ENCODE measurements at regions not wholly inside any gene's neighbourhood (a gene's known extent, or its start where the extent isn't known, plus 50 kb on each side); places are given as distances from the start of the nearest gene placed in this dataset.

- peak in 2 of 3 donors; percentile 62 to 73 for DNase-seq
These were observed 143.2 kb downstream of the MIS18A start for GRCh38 chr21:32135401-32136363.

DNA sequence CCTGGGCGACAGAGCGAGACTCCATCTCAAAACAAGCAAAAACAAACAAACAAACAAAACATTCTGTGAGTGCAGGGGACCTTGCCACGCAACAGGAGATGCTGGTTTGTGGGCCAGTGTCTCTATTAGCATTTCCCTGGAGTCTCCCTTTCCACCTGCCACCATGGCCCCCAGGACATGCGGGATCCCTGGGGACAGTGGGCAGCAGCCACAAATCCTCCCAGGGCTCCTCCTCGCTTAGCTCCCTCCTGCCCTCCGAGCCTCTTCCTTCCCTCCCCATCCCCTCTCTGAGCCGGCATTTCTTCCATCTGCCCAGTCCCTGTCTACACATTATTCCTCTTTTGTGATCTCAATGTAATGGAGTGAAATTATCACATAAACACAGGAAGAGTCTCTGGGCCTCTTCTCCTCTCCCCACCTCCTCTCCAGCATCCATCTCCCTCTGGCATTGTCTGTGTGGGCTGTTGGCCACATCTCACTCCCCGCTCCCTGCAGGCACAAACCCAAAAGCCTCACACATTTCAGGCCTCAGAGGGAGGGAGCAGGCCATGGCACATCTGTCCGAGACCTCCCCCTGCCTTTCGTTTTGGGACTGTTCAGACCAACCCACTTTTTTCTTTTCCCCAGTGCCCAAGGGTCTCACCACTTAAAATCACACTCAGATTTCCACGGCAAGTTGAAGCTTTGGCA is 144.3 kb downstream of the MIS18A start:
- peak in 1 of 3 donors; percentile 60 for DNase-seq

GRCh38 chr21:32132881-32133280 is 146.0 kb downstream of the MIS18A start:
- DNase-seq = no peak

GRCh38 chr21:32132409-32132808 is 146.4 kb downstream of the MIS18A start:
- no peak for DNase-seq

DNA sequence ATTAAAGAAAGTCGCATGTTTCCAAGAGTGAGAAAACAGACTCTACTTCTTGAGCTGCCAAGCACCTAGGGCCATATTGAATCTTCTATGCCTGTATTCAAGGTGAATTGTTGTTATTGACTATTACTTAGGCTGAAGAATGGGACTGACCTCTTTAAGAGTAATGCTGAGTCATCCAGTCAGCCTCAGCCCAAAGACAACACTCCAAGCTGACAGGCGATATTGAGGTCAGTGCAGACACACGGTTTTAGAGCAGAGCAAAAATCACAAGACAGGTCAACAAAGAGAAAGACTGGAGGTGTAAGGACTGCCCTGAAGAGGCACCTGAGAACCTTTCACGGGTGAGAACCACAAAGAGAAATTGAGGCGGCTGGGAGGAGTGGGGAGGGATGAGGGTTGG is 146.9 kb downstream of the MIS18A start:
- peak in 1 of 3 donors; percentile 46 for DNase-seq

DNA sequence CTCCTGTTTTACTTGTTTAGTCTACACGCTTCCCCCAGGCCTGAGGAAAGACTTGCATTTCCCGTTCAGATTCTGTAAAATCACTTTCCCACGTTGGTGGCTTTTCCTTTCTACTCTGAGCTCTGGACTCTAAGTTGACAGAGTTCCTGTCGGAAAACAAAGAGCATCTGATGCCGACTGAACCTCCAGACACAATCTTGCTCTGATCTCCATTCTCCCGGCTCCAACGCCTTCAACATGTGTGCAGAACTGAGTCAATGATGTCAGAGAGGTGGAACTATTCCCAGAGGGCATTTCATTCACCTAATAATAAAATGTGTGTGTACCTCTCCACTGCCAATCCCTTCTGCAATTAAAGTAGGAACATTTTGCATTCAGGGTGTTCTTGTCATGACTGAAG is 147.7 kb downstream of the MIS18A start:
- no peak for DNase-seq

DNA sequence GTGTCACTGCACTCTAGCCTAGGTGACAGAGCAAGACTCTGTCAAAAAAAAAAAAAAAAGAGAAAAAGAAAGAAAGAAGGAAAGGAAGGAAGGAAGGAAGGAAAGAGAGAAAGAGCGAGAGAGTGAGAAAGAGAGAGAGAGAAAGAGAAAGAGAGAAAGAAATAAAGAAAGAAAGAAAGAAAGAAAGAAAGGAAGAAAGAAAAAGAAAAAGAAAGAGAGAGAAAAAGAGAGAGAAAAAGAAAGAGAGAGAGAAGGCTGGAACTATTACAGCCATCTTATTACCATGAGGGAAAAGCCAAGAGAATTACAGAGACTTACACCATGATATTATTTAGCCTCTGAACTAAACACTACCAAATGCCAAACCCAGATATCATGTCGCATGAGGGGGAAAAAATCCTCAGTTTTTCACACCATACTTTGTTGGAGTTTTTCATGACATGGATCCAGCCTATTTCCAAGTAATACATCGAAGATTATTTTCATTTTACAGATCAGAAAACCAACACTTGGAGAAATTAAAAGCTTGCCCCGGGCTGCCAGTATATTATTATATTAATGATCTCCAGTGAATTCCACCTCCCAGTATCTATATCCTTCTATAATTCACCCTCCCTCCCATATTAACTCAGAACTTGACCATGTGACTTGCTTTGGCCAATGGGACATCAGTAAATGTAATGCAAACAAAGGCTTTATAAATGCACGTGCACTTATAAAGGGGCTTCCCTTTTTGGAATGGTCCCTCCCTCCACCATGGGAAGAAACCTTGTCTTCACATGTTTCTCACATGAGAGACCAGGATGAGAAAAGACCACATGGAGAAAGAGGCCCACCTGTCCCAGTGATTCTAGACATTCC is 148.6 kb downstream of the MIS18A start:
- no peak for DNase-seq

GRCh38 chr21:32127081-32127480 is 151.8 kb downstream of the MIS18A start:
- DNase-seq = no peak

DNA sequence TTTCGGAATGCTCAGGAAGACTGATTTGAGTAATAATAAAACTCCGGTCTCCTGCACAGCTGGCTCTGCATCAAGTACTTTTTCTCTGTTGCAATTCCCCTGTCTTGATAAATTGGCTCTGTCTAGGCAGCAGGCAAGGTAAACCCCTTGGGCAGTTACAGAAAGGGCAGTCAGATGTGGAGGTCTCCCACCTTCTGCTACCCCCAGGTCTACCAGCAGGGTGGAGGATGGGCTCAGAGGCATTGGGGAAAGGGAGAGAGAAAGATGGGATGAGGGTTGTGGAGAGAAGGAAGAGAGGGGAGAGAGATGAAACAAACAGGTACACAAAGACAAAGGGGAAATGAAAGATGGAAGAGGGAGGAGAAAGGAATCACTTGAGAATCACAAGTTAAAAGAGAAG is 156.8 kb downstream of the MIS18A start:
- no peak for DNase-seq

GRCh38 chr21:32120230-32120629 is 158.6 kb downstream of the MIS18A start:
- no peak for DNase-seq

GRCh38 chr21:32119811-32120210 is 159.0 kb downstream of the MIS18A start:
- no peak for DNase-seq

DNA sequence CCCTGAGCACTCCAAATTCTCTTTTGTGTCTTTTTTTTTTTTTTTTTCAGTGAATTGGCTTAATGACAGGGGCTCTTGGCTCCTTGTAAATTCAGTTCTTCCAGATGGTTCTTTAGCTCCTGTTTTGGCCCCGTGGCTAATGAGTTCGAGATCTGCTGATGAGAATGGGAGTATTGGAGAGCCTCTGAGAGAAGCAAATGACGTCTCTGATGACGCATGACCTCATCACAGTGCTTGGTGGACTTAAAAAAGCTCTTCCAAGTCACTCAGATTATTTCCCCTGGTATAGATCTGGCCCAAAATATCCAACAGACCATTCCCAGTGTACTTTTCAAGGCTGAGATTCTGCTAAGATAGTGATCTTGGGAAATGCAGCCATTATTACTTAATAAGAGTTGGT is 159.5 kb downstream of the MIS18A start:
- no peak for DNase-seq

GRCh38 chr21:32114419-32115035 is 164.3 kb downstream of the MIS18A start:
- peak in 1 of 3 donors; percentile 74 for DNase-seq

GRCh38 chr21:32113486-32113885 is 165.4 kb downstream of the MIS18A start:
- DNase-seq = no peak

DNA sequence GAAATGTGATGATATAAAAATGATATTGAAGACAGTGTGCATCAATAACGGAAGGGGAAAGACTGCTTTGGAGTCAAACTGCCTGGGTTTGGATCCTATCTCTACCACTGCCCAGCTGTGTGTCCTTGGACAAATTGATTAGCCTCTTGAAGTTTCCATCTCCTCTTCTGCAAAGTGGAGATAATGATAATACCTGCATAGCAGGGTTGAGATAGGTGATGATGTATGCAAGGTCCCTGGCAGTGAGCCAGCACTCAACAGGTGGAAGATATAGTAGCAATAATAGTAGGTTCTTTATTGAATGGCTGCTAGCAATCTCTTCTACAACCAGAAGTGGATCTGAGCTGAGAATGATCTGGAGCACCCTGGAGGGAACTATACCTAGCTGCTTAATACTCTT is 166.7 kb downstream of the MIS18A start:
- no peak for DNase-seq

- DNase-seq = peak in 1 of 3 donors; percentile 68
These were observed 170.3 kb downstream of the MIS18A start for GRCh38 chr21:32108566-32108965.

DNA sequence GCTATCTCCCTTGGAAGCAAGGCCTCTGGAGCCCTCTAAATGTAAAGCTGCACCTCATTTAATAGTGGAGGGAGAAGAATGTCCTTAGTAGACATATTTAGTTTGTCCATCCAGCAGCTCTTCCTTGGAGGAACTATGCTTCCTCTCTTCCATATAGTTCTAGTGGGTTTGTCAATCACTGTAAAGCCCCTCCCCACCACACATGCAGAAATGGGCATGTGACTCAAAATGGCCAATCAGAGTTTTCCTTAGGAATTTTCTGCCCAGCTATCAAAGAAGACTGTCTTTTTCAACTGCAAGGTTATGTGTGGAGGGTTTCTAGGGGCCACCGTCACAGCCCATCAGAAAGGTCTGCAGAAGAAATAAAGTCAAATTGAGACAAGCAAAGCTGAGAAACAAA is 175.5 kb downstream of the MIS18A start:
- no peak for DNase-seq

DNA sequence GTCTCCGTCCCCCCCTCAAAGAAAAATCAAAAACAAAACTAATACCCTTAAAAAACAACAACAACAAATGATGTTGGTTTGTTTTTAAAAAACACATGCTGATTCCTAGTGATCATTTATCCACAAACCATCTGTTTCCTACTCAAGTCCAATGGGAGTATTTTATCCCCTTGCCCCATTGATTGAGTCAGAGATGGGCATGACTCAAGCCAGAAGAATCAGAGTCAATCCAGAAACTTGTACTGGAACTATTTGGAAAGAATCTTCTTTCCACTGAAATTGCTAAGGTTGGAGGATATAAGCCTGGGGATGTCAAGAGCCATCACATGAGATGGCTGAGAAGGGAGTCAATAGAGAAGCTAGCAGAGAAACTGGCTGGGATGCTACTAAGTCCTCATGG is 176.4 kb downstream of the MIS18A start:
- DNase-seq = no peak

DNA sequence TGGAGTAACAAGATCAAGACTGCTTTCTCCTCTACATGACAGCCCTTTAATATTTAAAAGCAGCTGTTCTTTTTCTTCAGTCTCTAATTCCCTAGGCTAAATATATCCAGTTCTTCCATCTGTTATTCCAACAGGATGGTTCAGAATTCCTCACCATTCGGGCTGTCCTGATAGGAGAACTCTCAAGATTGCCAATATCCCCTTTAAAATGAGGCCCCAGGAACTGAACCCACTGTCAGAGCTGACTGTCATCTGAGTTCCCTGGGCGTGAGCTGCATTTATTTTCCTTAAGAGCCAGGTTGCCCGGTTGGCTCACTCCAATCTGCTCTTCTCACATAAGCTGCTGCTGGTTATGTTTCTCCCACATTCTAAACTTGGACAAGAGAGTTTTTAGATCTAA is 177.6 kb downstream of the MIS18A start:
- peak in 1 of 3 donors; percentile 37 for DNase-seq

DNA sequence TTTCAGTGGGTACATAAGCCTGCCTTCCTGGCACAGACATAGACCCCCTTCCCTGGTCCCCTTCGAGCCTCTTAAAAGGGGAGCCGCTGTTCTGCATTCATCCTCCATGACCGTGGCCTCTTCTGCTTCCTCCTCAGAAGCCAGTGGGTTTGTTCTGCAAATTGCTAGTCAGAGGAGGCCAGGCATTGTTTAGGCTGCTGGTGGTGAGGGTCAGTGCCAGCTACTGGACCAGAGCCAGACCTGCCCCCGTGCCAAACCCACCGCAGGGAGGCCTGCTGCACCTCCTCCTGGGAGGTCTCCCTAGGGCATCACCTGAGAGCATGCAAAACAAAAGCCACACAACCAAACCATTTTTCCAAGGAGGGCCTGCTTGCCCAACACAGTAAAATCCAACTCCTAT is 178.4 kb downstream of the MIS18A start:
- no peak for DNase-seq

- DNase-seq = no peak
These were observed 178.9 kb downstream of the MIS18A start for GRCh38 chr21:32099812-32100416.
